ENCODE measurements at regions not wholly inside any gene's neighbourhood (a gene's known extent, or its start where the extent isn't known, plus 50 kb on each side); places are given as distances from the start of the nearest gene placed in this dataset.

DNA sequence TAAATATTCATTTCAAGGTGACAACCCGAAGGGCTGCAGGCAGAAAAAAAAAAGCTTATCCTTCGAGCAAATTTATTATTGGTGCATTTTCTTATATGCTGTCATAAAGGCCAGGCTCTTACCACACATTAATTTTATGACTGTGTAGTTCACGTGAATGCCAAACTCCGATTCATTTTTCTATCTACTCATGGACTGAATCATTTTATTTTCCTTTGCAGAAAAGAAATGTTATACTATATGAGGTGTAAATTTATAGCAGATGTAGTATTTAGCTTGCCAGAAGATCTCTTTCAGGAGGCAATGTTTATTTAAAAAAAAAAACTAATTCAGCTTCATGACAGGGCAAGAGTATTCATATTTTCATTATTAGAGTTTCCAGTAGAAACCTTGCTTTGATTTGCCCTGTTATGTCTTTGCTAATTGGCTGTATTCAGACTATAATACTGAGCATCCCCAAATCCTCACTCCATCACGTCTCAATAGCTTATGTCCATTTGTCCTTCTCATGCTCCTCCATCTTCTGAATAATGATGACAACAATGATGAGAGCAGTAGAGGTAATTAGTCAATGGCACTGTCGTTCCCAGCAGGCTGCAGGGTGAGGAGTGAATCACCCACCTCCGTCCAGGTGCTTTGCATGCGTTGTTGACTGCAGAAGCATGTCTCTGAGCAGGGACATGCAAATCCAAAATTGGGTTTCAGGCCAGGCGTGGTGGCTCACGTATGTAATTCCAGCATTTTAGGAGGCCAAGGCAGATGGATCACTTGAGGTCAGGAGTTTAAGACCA, 101.1 kb upstream of the RAB12 start:
- TF ChIP-seq, protein P1, sequence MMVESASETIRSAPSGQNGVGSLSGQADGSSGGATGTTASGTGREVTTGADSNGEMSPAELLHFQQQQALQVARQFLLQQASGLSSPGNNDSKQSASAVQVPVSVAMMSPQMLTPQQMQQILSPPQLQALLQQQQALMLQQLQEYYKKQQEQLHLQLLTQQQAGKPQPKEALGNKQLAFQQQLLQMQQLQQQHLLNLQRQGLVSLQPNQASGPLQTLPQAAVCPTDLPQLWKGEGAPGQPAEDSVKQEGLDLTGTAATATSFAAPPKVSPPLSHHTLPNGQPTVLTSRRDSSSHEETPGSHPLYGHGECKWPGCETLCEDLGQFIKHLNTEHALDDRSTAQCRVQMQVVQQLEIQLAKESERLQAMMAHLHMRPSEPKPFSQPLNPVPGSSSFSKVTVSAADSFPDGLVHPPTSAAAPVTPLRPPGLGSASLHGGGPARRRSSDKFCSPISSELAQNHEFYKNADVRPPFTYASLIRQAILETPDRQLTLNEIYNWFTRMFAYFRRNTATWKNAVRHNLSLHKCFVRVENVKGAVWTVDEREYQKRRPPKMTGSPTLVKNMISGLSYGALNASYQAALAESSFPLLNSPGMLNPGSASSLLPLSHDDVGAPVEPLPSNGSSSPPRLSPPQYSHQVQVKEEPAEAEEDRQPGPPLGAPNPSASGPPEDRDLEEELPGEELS (CRISPR knock-in tag; IDR thresholded peaks at IDR 0.05), result no peak
- TF ChIP-seq, protein P2, sequence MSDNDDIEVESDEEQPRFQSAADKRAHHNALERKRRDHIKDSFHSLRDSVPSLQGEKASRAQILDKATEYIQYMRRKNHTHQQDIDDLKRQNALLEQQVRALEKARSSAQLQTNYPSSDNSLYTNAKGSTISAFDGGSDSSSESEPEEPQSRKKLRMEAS (CRISPR knock-in tag; IDR thresholded peaks at IDR 0.05), result no peak
- TF ChIP-seq SP1 (CRISPR knock-in tag; conservative IDR thresholded peaks at IDR 0.05), result no peak
- TF ChIP-seq, protein P3, sequence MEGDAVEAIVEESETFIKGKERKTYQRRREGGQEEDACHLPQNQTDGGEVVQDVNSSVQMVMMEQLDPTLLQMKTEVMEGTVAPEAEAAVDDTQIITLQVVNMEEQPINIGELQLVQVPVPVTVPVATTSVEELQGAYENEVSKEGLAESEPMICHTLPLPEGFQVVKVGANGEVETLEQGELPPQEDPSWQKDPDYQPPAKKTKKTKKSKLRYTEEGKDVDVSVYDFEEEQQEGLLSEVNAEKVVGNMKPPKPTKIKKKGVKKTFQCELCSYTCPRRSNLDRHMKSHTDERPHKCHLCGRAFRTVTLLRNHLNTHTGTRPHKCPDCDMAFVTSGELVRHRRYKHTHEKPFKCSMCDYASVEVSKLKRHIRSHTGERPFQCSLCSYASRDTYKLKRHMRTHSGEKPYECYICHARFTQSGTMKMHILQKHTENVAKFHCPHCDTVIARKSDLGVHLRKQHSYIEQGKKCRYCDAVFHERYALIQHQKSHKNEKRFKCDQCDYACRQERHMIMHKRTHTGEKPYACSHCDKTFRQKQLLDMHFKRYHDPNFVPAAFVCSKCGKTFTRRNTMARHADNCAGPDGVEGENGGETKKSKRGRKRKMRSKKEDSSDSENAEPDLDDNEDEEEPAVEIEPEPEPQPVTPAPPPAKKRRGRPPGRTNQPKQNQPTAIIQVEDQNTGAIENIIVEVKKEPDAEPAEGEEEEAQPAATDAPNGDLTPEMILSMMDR (IDR thresholded peaks at IDR 0.05), result no peak
- TF ChIP-seq CREB1 (CRISPR knock-in tag; IDR thresholded peaks at IDR 0.05), result no peak
- TF ChIP-seq, protein P4, sequence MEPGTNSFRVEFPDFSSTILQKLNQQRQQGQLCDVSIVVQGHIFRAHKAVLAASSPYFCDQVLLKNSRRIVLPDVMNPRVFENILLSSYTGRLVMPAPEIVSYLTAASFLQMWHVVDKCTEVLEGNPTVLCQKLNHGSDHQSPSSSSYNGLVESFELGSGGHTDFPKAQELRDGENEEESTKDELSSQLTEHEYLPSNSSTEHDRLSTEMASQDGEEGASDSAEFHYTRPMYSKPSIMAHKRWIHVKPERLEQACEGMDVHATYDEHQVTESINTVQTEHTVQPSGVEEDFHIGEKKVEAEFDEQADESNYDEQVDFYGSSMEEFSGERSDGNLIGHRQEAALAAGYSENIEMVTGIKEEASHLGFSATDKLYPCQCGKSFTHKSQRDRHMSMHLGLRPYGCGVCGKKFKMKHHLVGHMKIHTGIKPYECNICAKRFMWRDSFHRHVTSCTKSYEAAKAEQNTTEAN (CRISPR knock-in tag; IDR thresholded peaks at IDR 0.05), result no peak
- TF ChIP-seq CBFB (CRISPR knock-in tag; IDR thresholded peaks at IDR 0.05; ENCODE audit: low read depth), result no peak
